ENCODE measurements at regions not wholly inside any gene's neighbourhood (a gene's known extent, or its start where the extent isn't known, plus 50 kb on each side); places are given as distances from the start of the nearest gene placed in this dataset.

DNA sequence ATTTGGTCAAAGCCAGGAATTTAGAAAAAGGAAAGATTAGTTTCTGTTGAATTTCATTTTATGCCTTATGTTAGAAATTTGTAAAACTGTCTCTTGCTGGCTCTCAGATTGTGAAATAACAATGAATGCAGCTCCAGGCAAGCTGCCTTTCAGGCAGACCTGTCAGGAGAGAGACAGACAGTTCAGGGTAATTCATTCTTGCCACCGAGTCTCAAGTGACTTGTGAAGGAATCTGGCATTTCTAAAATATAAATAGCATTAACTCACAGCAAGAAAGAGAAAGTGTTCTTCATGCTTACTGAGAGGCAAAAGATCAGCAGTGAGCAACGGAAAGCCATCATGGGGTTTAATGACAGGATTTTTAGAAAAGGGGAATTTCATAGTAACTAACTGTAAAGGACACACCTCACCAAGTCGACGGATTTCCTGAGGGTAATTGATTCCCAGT lies 442.3 kb upstream of the AKR1E2 start:
- DNase-seq (ENCODE audit: extremely low spot score), result no peak
- TF ChIP-seq, protein P1, sequence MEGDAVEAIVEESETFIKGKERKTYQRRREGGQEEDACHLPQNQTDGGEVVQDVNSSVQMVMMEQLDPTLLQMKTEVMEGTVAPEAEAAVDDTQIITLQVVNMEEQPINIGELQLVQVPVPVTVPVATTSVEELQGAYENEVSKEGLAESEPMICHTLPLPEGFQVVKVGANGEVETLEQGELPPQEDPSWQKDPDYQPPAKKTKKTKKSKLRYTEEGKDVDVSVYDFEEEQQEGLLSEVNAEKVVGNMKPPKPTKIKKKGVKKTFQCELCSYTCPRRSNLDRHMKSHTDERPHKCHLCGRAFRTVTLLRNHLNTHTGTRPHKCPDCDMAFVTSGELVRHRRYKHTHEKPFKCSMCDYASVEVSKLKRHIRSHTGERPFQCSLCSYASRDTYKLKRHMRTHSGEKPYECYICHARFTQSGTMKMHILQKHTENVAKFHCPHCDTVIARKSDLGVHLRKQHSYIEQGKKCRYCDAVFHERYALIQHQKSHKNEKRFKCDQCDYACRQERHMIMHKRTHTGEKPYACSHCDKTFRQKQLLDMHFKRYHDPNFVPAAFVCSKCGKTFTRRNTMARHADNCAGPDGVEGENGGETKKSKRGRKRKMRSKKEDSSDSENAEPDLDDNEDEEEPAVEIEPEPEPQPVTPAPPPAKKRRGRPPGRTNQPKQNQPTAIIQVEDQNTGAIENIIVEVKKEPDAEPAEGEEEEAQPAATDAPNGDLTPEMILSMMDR (IDR thresholded peaks at IDR 0.05; ENCODE audit: control extremely low read depth, extremely low read depth, low read depth, missing control alignments), result no peak
- CTCF ChIA-PET, result no interaction called here
- POLR2A ChIA-PET, result no interaction called here

DNA sequence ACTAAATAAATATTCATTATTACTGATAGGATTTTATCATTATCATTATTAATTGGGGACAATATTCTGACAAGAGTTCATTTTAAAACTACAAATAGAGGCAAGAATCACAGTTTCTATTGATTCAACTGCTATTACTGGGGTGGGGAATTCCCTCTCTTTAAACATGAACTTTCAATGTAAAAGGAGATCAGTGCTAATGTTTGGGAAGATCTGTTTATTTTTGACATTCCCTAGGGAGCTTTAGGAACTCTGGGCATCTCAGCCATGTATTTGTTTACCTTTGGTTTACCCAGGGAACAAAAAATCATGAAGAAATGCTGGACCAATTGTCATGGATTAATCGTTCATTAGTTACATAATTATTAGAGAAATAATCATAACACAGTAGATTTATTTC lies 443.2 kb upstream of the AKR1E2 start:
- TF ChIP-seq, protein P1 (IDR thresholded peaks at IDR 0.05; ENCODE audit: control extremely low read depth, extremely low read depth, low read depth, missing control alignments), result no peak

DNA sequence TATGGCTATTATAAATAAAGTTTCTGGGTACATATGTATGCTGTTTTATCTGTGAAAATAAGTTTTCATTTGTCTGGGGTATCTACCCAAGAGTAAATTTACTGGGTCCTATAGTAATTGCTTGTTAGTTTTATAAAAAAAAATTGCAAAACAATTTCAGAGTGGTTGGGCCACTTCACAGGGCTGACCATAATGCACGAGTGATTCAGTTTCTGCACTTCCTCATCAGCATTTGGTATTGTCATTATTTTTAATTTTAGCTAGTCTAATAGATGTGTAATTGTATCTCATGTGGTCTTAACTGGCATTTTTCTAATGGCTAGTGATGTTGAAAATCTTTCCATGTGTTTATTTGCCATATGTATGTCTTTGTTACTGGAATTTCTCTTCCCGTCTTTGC lies 452.4 kb upstream of the AKR1E2 start:
- CTCF ChIA-PET, result no interaction called here
- POLR2A ChIA-PET, result no interaction called here

More for the DNA sequence above, 443.2 kb upstream of the AKR1E2 start:
- ChIA-PET CTCF (no interaction called here), POLR2A (no interaction called here)
- DNase-seq (ENCODE audit: extremely low spot score), result no peak

DNA sequence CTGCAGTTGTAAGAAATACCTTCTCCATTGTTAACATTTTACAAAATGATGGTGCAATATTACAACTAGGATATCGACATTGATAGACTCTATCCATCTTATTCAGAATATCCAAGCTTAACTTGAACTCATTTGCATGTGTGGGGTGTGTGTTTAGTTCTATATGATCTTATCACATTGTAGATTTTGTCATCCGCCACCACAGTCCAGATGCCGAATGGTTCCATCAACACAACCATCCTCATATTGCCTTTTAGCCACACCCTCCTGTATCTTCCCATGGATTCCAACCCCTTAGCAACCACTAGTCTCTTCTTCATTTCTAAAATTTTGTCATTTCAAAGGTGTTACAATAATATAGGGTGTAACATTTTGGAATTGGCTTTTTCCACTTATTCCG lies 452.9 kb upstream of the AKR1E2 start:
- POLR2A ChIA-PET, result no interaction called here
- TF ChIP-seq, protein P1 (IDR thresholded peaks at IDR 0.05; ENCODE audit: control extremely low read depth, extremely low read depth, low read depth, missing control alignments), result no peak
- CTCF ChIA-PET, result no interaction called here
- DNase-seq (ENCODE audit: extremely low spot score), result no peak

More for the DNA sequence above, 452.4 kb upstream of the AKR1E2 start:
- TF ChIP-seq, protein P1 (IDR thresholded peaks at IDR 0.05; ENCODE audit: control extremely low read depth, extremely low read depth, low read depth, missing control alignments), result no peak
- no peak for DNase-seq (ENCODE audit: extremely low spot score)

DNA sequence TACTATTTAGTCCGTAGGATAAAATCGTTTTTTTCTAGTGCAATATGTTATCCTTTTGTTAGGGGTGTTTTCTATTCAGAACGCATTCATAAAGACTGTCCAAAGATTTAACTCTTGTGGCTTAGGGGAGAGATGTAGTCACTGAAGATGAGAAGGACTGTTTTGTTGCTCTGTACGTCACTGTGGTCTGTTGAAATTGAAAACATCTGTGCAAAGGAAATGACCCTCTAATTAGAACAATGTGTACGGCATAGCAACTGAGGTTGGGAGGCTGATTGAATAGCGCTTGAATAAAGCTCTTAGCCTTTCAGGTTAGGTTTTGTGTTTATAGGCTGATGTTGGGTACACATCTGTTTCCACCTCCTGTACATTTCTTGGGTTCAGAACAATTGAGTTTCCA lies 453.4 kb upstream of the AKR1E2 start:
- TF ChIP-seq, protein P1 (IDR thresholded peaks at IDR 0.05; ENCODE audit: control extremely low read depth, extremely low read depth, low read depth, missing control alignments), result no peak
- ChIA-PET POLR2A (no interaction called here), CTCF (no interaction called here)
- no peak for DNase-seq (ENCODE audit: extremely low spot score)

DNA sequence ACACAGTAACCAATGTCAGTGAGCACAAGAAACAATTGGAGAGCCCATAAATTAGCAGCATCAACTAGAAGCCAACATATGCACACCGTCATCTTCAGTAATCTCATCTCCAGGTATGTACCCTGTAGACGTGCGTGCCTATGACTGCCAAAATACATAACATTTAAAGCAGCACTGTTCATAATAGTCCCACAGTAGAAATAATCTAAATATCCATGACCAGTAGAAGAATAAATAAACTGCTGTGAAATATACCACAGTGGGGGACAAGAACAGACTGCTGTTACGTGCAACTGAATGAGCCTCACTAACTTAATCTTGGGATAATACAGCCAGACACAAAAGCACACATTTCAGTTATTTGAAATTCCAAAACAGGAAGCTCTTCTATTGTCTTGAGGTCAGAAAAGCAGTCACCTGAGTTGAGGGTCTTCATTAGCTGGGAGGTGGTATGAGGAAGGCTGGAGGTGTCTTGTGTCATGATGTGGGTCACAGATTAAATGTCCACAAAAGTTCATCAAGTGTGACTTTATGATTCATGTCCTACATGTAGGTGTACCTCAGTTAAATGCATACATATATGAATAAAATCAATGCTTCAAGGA lies 454.2 kb upstream of the AKR1E2 start:
- TF ChIP-seq, protein P1 (IDR thresholded peaks at IDR 0.05; ENCODE audit: control extremely low read depth, extremely low read depth, low read depth, missing control alignments), result no peak
- DNase-seq (ENCODE audit: extremely low spot score), result no peak
- ChIA-PET CTCF (no interaction called here), POLR2A (no interaction called here)

All from GM10248 (cell line).